Dermis microvascular lymphatic vessel endothelial cell (primary cell): ENCODE measurements at regions not wholly inside any gene's neighbourhood (a gene's known extent, or its start where the extent isn't known, plus 50 kb on each side); places are given as distances from the start of the nearest gene placed in this dataset.

Source experiments
- DNase-seq, 2 donors: peaks; one replicate each; pipeline versions ENCODE4 v3.0.0 to v3.0.0-alpha.2; 2010; ENCODE audit warnings: low read depth in 2 of 2

DNA sequence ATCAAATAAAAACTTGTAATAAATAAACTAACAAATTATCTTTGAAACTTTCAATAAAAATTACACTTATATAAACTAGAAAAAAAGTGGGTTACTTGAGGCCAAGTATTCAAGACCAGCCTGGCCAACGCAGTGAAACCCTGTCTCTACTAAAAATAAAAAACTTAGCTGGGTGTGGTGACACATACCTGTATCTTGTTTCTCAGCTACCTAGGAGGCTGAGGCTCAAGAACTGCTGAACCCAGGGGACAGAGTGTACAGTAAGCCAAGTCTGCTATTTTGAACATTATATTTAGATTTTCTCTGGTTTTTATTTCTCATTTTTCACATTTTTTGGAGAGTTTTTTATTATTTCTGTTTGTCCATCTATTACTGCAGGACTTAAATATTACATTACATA lies 1397.6 kb upstream of the B3GALT2 start:
- DNase-seq: no peak

DNA sequence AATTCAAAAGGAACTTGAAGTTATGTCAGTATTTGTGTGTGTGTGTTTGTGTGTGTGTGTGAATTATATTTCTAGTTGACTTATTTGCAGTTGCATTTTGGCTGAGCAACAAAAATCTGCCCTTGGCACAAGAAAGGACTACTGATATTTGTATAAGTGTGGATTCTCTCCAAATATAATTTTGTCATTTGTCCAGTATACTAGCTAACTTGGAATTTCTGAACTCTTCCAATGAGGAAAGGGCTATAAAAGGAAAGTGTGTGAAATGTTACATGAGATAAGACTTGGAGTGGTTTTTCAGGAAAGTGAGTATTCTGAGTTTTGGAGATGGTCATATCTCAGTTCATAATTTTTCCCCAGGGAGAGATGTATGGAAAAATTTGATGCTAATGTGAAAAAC lies 1384.1 kb upstream of the B3GALT2 start:
- no peak for DNase-seq

DNA sequence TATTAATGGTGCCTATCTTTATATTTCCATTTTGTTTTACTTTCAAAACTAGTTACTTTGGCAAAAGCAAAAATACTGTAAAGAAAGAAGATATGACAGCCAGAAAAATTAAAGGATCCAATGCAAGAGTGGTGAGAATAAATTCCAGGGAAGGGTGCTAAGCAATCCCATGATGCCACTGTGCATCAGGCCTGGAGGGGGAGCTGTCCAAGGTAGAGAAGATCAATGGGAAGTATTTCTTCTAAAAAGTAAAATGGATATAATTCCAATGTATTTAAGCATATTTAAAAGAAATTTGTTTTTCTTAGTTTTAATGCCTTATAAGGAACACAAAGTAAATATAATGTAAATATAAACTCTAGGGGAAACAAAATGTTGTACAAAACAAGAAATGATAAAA lies 1382.2 kb upstream of the B3GALT2 start:
- no peak for DNase-seq

DNA sequence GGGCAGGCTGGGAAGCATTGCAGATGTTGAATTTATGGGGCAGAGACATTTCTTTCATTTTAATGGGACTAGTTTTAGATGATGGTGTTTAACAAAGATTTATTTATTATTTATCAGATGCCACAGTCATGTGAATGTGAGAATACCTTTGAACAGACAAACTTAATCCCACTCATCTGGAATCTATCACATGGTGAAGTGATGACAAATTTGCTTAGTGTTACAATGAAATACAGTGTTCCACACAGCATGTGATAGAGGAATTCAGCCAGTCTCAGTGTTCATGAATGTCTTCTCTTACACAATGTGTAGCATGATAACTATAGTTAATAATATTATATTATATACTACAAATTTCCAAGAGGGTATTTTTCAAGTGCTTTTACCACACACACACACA lies 1361.7 kb upstream of the B3GALT2 start:
- no peak for DNase-seq

DNA sequence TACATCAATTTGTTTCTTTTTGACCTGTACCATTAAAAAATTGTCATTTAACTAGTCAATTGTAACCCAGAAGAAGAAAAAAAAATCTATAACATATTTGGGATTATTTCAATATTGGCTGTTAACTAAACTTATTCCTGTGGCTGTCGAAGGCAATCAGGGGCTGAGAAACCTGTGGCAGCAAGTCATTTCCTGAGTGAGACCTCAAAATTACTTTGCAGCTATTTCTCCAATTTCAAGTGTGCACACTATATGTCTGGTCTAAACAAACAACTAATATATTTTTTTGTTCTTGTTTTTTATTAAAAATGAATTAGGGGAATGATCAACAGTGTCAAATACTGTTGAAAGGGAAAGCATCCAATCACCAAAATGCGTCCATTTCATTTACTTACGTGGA lies 1357.6 kb upstream of the B3GALT2 start:
- DNase-seq: no peak

DNA sequence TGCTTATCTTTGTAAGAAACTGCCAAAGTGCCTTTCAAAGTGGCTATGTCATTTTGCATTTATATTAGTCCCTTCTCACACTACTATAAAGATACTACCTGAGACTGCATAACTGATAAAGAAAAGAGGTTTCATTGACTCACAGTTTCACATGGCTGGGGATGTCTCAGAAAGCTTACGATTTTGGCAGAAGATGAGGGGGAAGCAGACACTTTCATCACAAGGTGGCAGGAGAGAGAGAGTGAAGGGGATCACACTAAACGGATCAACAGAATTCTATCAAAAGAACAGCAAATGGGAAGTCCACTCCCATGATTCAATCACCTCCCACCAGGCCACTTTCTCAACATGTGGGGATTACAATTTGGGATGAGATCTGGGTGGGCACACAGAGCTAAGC lies 1352.0 kb upstream of the B3GALT2 start:
- no peak for DNase-seq

DNA sequence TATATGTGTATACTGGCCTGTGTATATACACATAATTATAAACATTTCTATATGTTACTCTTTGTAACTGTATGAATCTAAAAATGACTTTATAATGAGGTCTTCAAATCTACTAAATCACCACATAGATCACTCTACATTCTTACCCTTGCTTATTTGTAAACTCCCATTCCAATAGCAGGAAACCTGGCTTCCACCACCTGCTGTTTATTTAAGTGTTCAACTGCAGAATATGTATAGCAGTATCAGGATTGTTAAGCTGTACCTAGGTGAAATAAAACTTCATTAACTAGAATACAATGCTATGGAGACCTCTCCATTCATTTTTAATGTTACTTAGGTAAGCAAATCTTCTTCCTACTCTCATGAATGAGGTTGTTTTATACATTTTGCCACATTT lies 1351.1 kb upstream of the B3GALT2 start:
- DNase-seq: no peak

DNA sequence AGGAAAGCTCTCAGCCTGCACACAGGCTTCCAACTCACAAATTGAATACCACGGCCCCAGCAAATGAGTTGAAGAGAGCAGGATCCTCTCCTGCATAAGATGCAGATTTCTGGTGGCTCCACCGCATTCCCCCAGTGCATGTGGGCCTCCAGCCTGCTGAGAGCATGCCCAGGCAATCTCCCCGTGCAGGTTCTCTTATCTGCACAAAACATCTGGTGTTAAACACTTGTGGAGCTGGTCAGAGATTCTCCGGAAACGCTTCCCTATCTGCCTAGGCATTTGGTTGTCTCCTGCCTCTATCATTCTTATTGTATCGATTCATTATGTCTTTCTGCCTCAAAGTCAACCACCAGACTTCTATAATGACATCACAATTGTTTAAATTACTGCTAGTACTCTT lies 1349.0 kb upstream of the B3GALT2 start:
- no peak for DNase-seq

DNA sequence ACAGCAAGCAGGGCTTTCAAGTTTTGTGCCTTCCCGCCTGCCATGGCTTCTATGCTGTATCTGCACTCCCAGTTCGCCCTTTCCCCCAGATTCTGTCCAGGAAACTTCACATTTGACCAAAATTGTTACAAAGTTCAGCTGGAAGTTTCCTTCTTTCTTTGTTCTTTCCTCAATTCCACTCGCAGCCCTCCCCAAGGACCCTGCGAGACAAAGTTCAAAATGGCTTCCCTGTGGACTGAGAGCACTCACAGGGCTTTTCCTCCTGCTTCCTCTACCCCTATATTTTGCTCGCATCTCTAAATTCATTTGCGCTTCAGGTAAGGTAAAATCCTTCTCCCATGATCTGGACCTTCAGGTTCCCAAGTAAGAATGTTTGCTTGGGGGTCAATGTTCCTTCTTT lies 1348.4 kb upstream of the B3GALT2 start:
- no peak for DNase-seq

DNA sequence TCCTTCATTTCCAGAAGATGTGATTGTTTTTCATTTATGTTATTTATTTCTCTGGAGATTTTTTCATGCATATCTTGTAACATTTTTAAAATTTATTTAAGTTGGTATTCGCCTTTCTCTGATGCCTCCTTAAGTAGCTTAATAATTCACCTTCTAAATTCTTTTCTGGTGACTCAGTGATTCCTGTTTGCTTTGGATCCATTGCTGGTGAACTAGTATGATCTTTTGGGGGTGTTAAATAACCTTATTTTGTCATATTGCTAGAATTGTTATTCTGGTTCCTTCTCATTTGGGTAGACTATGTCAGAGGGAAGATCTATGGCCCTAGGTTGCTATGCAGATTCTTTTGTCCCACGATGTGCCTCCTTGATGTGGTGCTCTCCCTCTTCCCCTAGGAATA lies 1347.2 kb upstream of the B3GALT2 start:
- DNase-seq: no peak

DNA sequence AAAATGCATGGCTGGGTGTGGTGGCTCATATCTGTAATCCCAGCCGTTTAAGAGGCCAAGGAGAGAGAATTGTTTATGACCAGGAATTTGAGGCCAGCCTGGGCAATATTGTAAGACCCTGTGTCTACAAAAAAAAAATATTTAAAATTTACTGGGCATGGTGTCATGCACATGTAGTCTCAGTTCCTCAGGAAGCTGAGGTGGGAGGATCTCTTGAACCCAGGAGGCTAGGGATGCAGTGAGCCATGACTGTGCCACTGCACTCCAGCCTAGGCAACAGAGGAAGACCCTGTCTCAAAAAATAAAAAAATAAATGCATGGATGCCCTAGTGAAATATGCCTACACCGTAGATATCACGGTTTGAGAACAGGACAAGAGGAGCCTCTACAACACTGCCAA lies 1331.2 kb upstream of the B3GALT2 start:
- no peak for DNase-seq

DNA sequence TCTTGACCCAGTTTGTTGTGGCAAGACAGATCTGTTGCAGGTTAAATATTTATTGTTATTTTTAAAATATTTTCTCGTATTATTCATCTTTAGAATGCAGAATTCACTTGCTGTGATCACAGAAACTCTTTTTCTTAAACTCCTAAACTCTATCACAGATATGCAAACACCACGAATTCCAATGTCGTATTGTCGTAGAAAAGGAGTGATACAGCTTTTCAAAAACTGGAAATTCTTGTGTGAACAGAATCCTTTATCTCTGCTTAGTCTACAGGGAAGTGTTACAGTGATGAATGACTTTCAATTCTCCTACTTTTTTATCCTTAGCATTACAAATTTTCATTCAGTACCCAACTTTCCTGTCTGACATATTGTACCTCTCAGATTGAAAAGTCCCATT lies 1329.5 kb upstream of the B3GALT2 start:
- no peak for DNase-seq

DNA sequence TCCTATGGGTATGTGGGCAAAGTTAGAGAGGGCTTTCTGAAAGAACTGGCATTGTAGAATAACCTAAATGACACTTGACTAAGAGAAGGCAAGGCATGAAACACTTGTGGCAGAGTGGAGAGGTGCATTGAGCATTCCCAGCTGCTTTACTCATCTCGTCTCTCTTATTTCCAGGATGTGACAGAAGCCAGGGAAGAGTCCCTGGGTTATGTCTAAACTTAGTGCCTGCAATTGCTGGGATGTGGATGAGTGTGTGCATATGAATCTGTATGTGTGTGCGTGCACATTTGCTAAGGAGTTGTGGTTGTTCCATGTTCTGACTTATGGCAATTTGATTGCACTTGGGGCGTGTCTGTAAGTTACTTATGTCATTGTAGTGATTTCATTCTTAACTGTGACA lies 1326.5 kb upstream of the B3GALT2 start:
- no peak for DNase-seq

DNA sequence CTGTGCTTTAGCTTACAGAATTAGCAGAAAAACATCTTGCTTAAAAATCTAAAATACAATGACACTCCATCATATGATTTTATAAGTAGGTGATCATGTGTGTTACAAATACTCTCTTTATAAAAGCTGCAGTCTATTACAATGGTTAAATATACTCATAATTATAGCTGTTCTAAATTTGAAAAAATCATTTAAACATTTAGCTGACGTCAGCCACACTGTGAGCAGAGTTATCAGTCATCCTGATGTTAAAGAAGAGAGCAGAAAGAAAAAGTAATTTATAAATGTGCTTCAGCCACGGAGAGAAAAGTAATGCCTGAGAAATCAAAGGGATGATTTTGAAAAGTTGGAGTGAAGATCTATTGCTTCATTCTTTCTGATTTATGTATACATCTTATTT lies 1325.9 kb upstream of the B3GALT2 start:
- DNase-seq: no peak

DNA sequence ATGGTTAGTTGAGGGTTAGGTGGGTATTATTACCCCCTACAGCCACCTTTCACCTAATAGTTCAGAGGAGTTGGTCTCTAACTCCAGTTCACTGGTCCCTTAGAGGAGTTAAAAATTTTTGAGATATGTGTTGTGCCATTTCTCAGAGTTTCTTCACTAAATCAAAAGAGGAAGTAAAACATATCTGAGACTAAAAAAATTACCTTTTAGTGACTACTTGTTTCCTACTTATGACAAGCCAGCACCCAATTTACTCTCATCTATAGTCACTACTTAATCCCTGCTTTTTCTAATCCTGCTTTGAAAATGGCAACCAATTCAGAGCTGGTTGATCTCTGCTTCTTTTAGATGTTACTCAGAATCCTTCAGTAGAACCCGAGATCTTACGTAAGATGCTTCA lies 1316.8 kb upstream of the B3GALT2 start:
- no peak for DNase-seq

DNA sequence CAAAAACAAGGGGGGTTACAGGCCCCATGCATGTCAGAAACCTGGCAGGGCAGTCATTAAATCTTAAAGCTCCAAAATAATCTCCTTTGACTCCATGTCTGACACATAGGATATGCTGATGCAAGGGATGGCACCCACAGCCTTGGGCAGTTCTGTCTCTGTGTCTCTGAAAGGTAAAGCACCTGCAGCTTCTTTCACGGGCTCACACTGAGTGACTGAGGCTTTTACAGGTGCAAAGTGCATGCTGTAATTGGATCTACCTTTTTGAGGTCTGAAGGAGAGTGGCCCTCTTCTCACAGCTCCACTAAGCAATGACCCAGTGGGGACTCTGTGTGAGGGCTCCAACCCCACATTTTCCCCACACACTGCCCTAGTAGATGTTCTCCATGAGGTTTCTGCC lies 1309.0 kb upstream of the B3GALT2 start:
- DNase-seq: no peak

DNA sequence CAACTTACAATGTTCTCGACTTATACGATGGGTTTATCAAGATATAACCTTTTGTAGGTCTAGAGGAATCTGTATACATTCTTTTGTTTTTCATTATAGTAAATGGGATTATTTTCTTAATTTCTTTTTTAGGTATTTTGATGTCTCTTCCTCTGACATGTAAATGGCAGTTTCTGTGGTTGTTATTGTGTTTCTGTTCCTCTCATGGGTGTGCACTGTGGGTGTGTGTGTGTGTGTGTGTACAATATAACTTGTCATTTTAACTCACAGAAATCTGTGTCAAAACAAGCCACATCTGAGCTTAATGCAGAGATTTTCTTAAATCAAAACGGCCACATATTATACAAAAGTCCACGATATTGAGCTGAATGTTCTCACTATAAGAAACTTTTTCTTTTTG lies 1300.8 kb upstream of the B3GALT2 start:
- no peak for DNase-seq

DNA sequence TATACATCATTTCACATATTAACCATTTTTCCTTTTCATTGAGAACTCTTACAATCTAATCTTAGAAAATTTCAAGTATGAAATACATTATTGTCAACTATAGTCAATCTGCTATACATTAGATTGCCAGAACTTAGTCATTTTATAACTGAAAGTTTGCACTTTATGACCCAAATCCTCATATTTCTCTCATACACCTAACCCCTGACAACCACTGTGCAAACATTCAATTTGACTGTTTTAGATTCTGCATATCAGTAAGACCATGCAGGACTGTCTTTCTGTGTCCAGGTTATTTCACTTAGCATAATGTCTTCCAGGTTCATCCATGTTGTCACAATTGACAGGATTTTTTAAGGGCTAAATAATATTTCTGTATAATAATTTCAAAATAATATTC lies 1299.0 kb upstream of the B3GALT2 start:
- no peak for DNase-seq

DNA sequence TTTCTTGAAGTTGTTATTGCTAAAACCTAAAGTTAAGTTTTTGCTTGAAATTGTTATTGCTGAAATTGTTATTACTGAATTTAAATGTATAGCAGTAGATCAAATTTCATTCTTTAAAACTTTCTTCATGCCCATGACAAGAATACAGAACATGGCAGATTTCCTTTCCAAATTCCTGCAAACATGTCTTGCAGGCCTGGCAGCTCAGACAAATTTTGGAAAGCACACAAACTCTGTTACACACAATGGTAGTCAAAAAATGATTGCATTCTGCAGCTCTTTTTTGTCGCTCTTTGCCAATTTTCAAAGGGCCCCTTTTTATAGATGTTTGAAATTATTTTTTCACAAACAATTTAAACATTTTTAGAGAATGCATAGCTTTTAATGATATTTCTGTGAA lies 1292.3 kb upstream of the B3GALT2 start:
- no peak for DNase-seq

DNA sequence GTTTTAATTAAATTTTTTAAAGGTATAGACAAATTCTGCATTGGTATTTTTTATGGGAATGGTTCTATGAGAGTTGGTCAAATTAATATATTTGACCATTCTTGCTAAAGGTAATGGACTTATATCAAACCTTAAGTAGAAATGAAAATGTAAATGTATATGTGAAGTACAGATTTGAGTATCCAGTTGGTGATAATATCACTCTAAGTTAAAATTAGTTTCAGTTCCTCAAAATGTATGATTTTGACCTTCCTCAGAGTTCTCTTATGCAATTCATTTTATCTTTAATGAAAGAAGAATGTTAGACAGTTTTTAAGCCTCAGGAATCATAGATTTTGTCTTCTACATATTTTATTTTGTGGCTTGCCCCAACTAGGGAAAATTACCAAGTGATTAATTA lies 1291.5 kb upstream of the B3GALT2 start:
- DNase-seq: no peak

DNA sequence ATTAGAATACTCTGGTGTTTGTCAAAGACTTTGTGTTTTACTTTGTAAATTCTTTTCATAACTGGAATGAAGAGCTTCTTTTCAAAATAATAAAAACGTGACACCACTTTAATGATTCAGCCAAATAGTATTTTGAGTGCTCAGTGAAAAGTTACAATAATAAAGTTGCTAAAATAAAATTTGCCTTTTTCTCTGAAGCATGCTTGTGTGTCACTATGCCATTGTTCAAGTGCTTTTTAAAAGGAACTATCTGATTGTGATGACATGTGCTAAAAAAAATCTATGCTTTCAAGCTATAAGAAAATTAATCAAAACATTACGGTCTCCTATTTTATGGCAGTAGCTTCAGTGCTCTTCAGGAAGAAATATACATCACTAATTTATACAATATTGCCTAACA lies 1290.5 kb upstream of the B3GALT2 start:
- no peak for DNase-seq

DNA sequence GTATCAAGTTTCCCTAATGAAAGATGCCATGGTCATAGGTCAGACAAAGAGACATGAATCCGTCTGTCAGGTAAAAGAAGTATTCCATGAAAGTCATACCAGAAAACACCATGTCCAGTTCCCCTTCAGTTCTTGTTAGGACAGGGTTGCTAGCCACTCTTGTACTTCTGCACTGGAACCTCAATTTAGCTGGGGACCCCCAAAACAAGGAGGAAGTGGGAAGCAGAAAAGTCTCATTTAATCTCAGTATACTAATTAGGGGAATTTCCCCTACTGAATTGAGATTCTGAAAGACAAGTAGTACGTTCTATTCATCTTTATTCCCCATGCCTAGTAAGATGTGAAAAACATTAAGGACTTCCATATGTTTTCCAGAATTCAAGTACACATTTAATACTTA lies 1289.9 kb upstream of the B3GALT2 start:
- DNase-seq: no peak

DNA sequence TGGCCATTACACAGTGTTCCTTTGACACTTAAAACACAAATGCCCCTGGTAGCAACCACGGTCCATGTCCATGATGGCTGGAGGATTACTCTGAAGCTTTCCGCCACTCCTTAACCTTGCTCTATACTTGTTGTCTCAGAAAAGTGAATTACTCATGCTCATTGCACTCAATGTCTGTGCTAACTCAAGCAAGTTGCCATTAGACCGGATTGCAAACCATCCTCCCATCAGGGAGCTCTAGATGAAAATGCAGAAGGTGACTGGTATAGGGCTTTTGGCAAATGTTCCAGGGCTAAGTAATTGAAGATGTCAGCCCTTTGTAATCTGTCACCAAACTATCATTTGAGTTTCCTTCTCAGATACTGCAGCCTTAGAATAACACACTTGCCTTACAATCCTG lies 1288.3 kb upstream of the B3GALT2 start:
- no peak for DNase-seq

DNA sequence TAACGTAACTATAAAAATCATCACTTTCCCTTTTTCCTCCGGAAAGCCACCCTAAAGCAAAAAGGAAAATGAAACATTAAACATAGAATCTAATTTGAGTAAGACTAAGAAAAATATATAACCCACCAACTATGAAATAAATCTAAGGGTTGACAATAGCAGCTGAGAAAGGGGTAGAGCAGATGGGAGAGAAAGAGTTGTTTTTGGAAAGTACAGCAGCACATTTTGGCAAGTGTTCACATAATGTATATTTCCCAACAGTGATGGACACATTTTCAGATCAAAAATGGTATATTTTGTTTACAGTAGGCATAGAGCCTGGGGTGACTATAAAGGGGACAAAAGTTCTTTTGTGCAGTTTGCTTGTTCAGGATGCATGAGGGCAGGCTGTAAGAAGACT lies 1287.4 kb upstream of the B3GALT2 start:
- DNase-seq: no peak

DNA sequence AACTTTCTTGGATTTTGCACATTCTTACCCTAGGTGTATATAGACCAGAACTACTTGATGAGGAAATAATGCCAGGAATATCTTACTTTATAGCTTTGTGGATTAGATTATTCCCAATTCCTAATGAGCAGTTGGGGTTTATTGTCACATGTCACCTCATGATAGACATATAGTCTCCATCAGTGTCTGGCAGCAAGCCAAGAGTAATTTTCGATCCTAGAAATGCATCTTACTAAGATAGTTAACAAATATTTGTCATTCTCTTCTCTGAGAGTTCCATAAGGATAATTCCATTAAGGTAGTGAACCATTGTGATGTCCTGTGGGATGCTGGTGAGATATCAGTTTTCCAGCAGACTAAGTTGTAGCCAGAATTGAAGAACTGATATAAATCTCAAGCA lies 1282.9 kb upstream of the B3GALT2 start:
- DNase-seq: no peak
